Stimulated activated CD4-positive, alpha-beta T cell treated with anti-CD3 and anti-CD28 coated beads, Interleukin-12 subunit alpha, Interleukin-12 subunit beta, amount 100 ng/mL, for 48 hours (primary cell): ENCODE measurements at regions not wholly inside any gene's neighbourhood (a gene's known extent, or its start where the extent isn't known, plus 50 kb on each side); places are given as distances from the start of the nearest gene placed in this dataset.
"Not testable (repeated sequence)": the region's sequence is repeated elsewhere in the genome, so short reads cannot be mapped to it uniquely, and the experiment has no call there.

ENCODE experiments used
- DNase-seq, 3 donors: peaks; one replicate each; pipeline ENCODE4 v3.0.0-alpha.2; 2020; ENCODE audit warnings: low read depth in 2 of 3, low spot score in 1 of 3

GRCh38 chr5:27963050-27963783 lies 924.8 kb upstream of the CDH9 start:
- DNase-seq, result no peak

GRCh38 chr5:27962198-27962597 lies 923.8 kb upstream of the CDH9 start:
- DNase-seq, result no peak

- DNase-seq, result no peak
These were observed 908.7 kb upstream of the CDH9 start for GRCh38 chr5:27947088-27947487.

GRCh38 chr5:27944471-27944870 lies 906.1 kb upstream of the CDH9 start:
- no peak for DNase-seq

DNA sequence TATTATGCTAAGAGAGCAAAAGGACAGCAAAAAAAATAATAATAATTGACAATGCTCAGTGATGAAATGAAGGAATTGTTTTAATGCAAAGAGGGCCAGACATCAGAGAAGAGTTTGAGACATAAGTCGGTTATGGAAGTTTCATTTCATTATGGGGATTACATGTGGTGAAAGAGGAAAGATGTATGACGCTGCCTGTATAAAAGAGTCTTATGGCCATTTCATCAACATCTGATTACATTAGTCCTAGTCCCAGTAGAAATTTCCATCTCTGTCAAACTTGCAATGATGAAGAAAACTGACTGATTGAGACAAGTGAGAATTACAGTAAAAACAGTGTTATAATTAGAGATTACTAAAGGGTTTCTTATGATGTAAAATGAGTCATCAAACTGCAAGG lies 900.6 kb upstream of the CDH9 start:
- no peak for DNase-seq

DNA sequence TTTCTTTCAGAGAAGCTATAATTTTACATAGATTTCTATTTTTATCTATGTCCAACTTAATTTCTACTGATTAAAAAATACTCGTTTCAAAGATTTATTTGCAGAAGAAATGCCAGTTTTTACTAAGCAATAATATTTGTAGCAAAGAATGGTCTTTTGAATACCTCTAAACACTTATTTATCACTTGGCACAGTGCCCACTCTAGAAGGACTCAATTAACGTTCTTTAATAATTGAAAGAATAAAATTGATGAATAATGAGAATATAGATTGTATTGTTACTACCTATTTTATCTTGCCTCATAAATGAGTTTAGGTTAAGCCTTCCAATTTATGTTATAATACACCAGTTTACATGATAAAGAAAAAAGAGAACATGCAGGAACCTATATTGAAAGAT lies 889.7 kb upstream of the CDH9 start:
- no peak for DNase-seq

- DNase-seq, result no peak
These were observed 872.8 kb upstream of the CDH9 start for GRCh38 chr5:27911216-27911615.

- no peak for DNase-seq
These were observed 870.0 kb upstream of the CDH9 start for GRCh38 chr5:27908341-27908740.

DNA sequence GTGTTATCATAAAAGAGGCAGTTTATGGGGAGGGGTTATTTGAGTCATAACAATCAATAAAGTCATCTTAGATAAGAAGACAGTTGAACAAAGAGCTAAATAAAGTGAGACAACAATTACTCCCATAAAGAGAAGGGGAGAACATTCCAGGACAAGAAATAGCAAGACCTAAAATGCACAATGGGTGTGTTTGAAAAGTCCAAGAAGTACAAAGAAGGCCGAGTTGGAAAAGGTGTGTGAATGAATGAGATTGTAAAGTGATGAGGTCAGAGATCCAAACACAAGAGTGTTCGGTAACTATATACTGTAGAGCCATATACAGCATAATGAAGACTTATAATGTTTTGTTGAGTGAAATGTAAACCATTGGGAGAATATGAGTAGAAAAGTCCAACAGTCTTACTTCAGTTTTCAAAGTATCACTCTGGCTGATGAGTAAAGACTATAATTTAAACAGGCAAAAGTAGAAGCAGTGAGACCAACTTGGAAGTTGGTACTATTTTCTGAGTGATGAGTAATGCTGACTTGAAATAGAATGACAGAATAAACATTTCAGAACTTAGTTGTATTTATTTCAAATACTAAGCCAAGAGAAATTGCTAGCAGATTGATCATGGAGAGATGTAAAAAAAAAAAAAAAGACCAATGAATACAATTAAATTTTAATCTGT lies 868.7 kb upstream of the CDH9 start:
- no peak for DNase-seq

DNA sequence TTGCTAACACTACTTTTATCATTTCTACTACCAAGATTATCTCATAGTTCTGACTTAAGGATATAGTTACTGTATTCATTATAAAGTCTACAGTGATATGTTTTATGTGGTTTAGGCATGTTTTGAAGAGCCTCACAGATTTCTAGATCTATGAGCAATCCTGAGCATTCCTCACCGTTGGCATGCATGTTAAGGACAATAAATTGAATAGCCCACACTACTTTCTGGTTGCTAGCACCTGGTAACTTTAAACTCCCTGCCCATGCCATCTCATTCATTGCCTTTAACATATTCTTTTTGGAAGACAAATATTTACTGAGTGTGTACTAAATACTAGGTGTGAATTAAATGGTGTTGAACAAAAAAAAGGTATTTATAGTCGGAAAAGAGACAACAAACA lies 868.1 kb upstream of the CDH9 start:
- no peak for DNase-seq

DNA sequence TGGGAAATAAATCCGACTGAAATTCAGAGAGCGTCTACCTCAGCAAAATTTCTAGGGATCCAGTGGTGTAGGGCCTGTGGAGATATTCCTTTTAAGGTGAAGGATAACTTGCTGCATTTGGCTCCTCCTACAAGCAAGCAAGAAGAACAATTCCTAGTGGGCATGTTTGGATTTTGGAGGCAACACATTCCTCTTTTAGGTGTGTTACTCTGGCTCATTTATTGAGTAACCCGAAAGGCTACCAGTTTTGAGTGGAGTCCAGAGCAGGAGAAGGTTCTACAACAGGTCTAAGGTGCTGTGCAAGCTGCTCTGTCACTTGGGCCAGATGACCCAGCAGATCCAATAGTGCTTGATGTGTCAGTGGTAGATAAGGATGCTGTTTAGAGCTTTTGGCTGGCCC lies 862.4 kb upstream of the CDH9 start:
- no peak for DNase-seq

GRCh38 chr5:27876071-27876470 lies 837.7 kb upstream of the CDH9 start:
- DNase-seq, result no peak

DNA sequence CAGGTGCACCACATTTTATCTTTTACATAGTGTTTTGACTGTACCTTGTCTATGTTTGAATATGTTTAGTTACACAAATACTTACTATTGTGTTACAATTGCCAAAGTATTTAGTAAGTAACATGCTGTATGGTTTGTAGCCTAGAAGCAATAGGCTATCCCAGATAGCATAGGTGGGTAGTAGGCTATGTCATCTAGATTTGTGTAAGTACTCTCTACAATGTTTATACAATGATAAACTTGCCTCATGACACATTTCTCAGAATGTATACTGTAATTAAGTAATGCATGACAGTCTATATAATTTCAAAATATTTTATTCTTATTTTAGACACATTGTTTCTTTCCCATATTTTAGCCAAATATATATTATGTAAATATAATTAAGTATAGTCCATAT lies 836.8 kb upstream of the CDH9 start:
- DNase-seq, result no peak

GRCh38 chr5:27868292-27868691 lies 829.9 kb upstream of the CDH9 start:
- DNase-seq, result no peak

- DNase-seq, result no peak
These were observed 817.1 kb upstream of the CDH9 start for GRCh38 chr5:27855491-27855890.

- no peak for DNase-seq
These were observed 816.0 kb upstream of the CDH9 start for GRCh38 chr5:27854243-27854852.

DNA sequence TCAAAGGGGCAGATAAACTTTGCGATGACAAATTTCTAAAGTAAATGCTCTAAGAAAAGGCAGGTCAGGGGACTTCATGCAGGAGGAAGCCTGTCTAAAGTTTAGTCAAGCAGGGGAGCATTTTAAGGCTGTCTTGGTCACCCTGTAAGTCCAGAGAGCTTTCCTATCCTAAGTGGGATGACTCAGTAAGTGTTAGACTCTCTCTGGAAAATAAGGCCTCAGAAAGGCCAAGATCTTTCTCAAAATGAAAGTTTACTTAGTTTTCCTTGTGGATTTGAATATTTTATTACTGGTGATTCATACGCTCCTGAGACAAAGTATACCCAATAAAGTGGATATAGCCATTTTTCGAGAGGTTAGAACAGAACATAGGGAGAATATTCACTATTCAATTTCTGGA lies 806.9 kb upstream of the CDH9 start:
- DNase-seq, result no peak

GRCh38 chr5:27836704-27837103 lies 798.3 kb upstream of the CDH9 start:
- DNase-seq, result not testable (repeated sequence)

DNA sequence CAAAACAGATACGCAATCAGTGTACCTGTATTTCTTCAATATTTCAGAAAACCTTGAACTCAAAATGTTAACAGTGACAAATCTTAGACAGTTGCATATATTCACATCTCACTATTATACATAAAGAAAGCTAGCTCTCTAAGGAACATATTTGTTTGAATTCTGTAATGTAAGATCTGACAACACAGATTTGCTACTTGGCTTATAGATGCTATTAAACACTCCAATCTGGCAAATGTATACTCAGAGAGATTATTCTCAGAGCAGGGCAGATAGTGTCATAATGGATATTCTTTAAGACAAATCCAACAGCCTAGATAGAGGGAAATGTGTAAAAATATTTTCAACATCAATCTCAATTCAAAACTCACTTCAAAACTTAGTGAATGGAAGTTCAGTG lies 794.5 kb upstream of the CDH9 start:
- no peak for DNase-seq

- DNase-seq, result no peak
These were observed 792.2 kb upstream of the CDH9 start for GRCh38 chr5:27830546-27830945.

GRCh38 chr5:27821681-27822080 lies 783.3 kb upstream of the CDH9 start:
- DNase-seq, result no peak

DNA sequence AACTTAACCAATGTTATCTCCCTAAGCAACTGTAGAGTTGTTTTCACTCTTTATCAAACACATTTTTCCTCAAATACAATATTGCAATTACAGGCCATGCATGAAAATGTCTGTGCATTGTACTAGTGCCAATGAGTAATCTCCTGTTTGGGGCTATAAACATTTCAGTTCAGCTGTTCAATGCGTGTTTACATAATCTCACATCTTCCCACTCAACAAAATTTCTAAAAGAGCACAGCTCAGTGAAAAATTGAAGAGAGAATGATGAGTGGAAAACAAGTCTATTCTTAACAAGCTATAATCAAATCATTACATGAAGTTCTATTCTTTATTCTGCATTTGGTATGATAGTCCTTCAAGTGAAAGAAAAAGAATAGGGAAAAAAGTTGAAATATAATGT lies 780.5 kb upstream of the CDH9 start:
- DNase-seq, result no peak

DNA sequence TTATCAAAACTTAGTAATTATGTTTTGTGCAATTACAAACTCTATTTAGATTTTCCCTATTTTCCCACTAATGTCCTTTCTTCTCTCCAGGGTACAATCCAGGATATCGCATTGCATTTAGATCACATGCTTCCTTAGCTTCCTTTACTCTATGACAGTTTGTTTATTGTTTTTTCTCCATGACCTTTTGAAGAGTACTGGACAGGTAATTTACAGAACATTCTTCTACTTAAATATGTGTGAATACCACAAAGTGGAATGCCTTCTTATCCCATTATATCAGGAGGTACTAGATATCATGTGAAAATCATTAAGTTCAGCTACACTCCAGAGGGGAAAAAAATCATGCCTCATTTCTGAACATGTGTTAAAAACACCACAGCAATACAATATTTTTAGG lies 776.6 kb upstream of the CDH9 start:
- no peak for DNase-seq
